ENCODE measurements at regions not wholly inside any gene's neighbourhood (a gene's known extent, or its start where the extent isn't known, plus 50 kb on each side); places are given as distances from the start of the nearest gene placed in this dataset.

DNA sequence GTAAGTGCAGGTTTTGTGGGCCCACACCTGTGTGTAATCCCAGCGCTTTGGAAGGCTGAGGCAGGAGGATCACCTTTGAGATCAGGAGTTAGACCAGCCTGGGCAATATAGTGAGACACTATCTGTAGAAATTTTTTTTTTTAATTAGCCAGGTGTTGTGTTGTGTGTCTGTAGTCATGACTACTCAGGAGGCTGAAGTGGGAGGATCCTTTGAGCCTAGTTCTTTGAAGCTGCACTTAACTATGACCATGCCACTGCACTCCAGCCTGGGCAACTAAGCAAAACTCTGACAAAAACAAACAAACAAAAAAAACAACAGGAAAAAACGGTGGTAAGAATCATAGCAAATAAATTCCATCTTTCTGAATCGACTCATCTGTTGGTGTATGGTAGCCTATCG is 268.6 kb upstream of the PDGFD start:
- no peak for DNase-seq

DNA sequence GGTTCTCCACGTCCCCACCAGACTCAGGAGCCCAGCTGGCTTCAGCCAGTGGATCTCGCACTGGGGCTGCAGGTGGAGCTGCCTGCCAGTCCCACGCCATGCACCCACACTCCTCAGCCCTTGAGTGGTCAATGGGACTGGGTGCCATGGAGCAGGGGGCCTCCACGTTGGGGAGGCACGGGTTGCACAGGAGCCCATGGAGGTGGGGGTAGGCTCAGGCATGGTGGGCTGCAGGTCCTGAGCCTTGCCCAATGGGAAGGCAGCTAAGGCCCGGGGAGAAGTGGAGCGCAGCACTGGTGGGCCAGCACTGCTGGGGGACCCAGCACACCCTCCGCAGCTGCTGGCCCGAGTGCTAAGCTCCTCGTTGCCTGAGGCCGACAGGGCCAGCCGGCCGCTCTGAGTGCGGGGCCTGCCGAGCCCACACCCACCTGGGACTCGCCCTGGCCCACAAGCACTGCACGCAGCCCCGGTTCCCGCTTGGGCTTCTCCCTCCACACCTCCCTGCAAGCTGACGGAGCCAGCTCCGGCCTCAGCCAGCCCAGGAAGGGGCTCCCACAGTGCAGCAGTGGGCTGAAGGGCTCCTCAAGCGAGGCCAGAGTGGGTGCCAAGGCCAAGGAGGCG is 258.5 kb upstream of the PDGFD start:
- DNase-seq = no peak

DNA sequence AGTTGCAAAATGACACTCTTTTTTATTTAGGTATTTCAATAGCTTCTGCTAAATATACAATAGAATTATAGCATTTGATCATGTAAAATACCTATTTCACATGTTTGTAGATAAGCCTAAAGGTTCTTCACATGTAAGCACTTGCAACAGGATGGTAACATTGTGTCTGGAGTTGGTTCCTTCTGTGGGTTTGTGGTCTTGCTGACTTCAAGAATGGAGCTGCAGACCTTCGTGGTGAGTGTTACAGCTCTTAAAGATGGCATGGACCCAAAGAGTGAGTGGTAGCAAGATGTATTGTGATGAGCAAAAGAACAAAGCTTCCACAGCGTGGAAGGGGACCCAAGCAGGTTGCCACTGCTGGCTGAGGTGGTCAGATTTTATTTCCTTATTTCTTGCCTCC is 246.4 kb upstream of the PDGFD start:
- no peak for DNase-seq

DNA sequence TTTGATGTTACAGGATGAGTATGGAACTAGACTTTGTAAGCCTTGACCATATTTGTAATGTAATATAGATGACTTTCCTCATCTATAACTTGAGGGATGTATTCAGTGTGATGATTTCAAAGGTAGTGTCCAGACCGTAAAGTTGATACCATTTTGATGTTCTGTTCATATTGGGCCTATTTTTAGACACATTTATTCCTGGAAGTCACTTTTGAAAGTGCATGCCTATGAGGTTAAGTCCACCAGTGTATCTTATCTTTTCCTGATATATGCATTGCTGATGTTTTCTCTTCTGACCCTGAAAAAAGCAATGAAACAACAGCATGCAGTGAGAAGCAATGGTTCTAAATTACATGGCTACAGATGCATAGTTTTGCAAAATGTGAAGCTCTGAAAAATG is 244.7 kb upstream of the PDGFD start:
- DNase-seq = no peak

DNA sequence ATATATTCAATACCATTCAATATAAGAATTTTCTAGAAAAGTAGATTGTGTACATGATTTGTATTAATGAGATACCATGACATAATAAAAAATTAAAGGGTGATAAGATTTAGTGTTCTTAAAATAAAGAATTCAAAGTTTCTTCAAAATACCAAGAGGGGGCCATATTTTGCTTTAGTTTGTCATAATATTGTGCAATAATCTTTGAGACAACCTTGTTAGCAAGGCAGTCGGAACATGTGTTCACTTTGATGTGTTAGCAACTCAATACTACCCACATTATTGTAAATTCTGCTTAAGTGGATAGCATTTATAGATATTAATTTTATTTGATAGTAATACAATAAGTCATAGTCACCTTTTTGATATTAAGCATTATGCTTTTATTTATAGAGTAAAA is 241.3 kb upstream of the PDGFD start:
- no peak for DNase-seq

DNA sequence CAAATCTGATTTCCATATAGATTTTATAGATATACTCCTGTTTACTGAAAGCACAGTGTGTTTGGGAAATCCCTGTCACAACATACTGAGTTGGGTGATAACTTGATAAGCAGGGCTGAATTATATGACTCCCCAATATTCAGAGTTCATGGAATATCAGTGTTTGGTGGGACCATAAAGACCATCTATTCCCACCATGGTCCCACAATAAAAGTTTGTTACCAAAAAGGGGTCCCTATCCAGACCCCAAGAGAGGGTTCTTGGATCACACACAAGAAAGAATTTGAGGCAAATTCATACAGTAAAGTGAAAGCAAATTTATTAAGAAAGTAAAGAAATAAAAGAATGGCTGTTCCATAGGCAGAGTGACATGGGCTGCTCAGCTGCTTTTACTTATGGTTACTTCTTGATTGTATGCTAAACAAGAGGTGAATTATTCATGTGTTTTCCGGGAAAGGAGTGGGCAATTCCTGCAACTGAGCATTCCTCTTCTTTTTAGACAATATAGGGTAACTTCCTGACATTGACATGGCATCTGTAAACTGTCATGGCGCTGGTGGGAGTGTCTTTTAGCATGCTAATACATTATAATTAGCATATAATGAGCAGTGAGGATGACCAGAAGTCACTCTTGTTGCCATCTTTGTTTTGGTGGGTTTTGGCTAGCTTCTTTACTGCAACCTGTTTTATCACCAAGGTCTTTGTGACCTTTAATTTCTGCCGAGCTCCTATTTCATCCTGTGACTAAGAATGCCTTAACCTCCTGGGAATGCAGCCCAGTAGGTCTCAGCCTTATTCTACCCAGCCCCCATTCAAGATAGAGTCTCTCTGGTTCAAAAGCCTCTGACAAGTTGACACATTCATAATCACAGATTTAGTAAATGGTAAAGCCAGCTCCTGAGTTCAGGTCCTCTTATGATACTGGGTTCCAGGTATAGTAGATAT is 240.6 kb upstream of the PDGFD start:
- DNase-seq = no peak

DNA sequence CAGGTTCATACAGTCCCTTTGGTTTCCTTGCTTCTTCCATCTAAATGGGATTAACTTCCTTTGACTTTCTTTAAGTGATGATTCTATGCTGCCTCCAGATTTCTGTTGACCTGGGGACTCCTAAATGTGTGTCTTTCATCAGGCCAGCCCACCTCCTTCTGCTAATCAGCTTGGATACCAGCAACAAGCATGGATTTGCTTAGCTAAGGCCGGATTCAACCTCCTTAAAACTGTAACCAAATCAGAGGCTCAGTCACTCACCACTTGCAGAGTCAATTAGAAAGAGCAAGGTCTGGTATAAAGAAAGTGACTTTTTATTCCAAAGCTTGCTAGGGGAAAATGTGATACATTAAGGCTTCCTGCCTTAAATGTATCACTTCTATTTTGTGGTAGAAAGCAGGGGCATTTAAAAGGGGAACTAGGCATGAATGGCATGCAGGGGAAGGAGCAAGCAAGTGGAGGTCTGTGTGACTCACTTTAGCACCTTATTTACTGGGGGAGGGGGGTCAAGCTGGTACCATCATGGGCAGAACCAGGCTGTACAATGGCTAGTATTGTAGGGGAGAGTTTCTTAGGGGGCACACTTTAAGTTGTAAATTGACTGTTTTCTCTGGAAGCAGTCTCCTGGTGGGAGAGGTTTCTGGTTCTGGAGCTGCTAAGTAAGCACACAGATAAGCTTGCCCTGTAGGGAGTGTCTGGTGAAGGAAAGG is 239.0 kb upstream of the PDGFD start:
- no peak for DNase-seq

DNA sequence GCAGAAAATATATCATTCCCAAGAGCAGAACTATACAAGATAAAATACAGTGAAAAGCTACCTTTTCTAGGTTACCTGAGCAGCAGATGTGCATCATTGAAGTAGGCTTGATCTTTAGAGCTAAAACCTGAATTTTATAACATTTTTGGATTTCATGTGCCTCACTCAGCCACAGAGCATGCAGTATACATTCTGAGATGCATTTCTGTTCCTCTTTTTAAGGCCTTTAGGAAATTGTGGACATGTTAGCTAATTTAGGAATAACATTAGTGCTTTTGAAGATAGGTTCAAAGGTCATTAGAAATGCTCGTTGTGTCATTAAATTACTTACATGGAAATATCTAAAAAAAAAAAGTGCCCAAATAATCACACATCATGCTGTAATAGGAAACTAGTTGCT is 230.6 kb upstream of the PDGFD start:
- DNase-seq = no peak

DNA sequence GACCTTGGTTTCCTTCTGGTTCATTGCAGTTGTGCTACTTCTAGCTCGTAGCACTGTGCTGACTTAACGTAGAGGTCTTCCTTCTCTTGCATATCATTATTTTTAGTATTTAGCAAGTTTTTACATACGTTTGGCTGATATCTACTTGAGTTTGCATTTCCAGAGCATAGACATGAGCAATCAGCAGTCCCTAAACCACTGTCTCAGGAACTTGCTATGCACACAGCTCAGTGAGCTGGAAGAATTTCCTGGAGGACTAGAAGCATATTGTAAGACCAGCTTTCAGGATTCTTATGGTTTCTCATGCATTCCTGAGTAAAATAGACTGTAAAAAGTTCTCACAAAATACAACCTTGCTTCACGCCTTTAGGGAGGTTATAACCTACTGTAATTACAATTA is 226.7 kb upstream of the PDGFD start:
- DNase-seq = no peak

DNA sequence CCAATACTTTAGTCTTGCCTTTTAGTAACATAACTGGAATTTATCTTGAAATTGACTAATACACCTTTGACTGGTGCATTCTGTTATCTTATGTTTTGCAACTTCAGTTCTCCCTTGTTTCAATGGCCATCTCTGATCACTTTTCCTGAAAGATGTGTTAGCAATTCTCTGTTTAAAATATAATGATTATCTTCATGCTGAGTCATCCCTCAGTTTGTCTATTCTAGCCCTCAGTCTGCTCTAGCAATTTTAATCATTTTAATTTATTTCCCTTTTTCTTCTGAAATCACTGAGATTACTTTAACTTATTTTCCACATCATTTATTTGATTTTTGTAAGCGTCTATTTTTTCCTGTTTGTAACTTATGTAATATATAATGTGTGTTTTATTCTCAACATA is 221.9 kb upstream of the PDGFD start:
- no peak for DNase-seq

DNA sequence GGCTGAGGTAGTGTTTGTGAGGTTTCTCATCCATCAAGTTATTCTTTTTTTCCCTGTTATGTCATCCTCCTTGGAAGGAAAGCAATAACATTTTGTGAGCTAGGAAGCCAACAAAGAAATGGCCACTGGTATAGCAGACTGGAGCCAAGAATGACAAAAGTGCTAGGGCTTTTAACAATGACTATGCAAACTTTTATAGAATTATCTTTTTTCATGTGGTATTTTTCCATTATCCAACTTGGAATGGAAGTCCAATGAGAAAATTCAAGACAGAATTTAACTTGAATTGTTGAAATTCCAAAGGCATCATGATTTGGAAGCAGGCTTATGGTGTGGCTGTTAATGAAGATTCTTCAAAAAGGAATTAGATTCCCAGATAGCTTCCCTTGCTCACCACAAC is 216.4 kb upstream of the PDGFD start:
- DNase-seq = no peak

DNA sequence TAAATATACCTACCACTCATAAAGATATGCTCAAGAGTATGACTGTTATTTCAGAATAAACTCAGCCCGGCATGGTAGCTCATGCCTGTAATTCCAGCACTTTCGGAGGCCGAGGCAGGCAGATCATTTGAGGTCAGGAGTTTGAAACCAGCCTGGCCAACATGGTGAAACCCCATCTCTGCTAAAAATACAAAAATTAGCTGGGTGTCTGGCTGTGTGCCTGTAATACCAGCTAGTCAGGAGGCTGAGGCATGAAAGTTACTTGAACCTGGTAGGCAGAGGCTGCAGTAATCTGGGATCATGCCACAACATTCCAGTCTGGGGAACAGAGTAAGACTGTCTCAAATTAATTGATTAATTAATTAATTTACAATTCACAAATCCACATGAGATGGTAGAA is 208.2 kb upstream of the PDGFD start:
- no peak for DNase-seq

DNA sequence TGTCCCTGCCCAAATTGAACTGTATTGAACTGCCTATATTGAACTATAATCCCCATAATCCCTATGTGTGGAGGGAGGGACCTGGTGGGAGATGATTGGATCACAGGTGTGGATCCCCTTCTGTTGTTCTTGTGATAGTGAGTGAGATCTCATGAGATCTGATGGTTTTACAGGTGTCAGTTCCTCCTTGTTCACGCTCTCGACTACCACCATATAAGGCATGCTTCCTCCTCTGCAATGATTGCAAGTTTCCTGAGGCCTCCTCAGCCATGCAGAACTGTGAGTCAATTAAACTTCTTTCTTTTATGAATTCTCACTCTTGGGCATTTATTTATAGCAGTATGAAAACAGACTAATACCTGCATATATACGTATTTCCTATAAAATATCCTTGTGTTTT is 206.5 kb upstream of the PDGFD start:
- DNase-seq = no peak

DNA sequence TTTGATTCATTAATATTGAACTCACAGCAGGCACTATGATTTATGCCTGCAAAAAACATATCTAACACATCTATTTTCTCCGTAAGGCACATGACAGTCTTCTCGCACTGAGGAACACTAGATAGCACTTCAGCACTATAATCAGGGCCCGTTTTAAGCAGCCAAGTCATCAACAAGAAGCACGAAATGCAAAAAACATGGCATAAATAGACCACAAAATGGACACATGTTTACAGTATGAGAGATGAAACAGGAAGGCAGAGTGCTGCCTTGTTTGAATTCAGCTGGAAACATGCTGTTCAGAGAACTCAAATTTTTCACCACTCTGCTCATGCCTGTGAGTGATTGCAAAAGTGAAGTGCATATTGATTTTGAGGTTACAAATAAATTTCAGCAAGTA is 205.8 kb upstream of the PDGFD start:
- no peak for DNase-seq

DNA sequence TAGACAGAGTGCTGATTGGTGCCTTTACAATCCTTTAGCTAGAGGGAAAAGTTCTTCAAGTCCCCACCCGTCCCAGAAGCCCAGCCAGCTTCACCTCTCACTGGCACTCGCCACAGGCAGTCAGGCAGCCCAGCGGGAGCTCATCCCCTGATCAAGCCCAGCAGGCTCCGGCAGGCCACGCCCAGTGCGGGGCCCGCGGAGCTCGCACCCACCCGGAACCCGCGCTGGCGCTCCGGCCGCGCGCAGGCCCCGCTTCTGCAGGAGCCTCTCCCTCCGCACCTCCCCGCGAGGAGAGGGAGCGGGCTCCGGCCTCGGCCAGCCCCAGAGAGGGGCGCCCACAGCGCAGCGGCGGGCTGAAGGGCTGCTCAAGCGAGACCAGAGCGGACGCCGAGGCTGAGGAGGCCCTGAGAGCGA is 202.4 kb upstream of the PDGFD start:
- DNase-seq = no peak

DNA sequence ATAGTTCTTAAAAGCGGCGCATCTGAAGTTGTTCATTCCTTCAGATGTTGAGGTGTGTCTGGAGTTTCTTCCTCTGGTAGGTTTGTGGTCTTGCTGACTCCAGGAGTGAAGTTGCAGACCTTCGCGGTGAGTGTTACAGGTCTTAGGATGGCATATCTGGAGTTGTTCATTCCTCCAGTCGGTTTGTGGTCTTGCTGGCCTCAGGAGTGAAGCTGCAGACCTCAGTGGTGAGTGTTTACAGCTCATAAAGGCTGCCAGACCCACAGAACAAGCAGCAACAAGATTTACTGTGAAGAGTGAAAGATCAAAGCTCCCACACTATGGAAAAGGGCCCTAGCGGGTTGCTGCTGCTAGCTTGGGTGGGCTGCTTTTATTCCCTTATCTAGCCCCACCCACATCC is 201.7 kb upstream of the PDGFD start:
- no peak for DNase-seq

DNA sequence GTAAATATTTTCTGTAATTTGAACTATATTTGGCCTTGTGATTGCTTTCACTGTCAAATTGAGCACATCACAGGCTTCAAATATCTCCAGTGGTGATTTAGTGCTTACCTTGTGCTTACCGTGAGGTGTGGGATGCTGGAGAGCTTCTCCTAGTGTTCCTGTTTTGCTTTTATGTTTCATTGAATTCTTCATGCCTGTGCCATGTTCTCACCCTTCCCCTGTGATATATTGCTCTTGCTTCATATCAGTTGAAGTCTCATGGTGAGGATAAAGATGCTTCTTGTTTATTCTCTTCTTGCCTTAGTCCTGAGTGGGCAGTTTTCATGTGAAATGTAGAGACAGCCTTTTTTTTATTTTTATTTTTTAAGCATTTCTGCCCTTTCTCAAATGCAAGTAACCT is 198.0 kb upstream of the PDGFD start:
- DNase-seq = no peak

DNA sequence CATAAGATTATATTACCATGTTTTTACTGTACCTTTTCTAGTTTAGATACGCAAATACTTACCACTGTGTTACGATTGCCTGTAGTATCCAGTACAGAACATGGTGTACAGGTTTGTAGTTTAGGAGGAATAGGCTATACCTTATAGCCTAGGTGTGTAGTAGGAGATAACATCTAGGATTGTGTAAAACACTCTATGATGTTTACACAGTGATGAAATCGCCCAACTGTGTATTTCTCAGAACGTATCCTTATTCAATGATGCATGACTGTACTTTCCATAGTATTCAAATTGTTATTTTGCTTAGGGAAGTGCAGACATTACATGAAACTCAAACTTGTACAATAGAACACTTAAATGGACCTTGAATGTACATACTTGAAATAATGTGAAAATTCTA is 188.1 kb upstream of the PDGFD start:
- no peak for DNase-seq

DNA sequence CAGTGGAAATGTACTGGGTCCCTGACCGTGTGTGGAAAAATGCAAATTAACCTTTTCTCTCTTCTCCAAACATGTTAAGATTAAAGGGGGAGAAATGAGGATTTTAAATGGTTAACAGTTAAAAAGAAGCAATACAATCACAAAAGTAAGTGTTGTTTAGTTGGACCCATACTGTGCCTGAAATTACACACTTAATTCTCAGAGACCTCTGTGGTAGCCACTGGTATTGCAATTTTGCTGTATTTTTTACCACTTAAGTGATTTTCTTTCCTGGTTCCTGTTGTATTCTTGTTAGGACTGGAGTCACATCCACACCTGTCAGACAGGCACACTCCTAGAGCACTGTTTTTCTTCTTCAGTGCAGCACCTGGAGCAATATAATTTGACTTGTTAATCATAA is 179.6 kb upstream of the PDGFD start:
- no peak for DNase-seq

DNA sequence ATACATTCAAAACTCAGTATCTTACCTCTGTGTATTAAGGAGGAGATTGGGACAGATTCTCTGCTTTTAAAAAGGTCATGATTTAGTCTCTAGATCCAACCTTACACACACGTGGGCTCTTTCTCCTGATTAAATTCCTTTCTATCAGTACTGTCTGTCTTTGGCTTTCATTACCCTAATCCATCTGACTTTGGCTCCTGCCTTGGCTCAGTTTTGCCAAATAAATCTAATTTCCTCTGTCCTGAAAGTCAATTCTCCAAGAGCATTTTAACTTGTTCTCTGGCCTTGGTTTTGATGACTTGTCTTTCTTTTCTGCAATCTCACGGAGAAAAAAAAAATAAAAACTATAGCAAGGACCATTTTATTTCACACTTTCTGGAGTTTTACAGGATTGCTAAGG is 176.6 kb upstream of the PDGFD start:
- DNase-seq = no peak

DNA sequence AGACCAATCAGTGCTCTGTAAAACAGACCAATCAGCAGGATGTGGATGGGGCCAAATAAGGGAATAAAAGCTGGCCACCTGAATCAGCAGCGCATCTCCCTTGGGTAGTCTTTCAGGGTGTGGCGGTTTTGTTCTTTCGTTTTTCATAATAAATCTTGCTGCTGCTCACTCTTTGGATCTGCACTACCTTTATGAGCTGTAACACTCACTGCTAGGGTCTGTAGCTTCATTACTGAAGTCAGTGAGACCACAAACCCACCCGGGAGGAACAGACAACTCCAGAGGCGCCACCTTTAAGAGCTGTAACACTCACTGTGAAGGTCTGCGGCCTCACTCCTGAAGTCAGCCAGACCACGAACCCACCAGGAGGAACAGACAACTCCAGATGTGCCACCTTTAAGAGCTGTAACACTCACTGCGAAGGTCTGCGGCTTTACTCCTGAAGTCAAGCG is 175.5 kb upstream of the PDGFD start:
- no peak for DNase-seq

DNA sequence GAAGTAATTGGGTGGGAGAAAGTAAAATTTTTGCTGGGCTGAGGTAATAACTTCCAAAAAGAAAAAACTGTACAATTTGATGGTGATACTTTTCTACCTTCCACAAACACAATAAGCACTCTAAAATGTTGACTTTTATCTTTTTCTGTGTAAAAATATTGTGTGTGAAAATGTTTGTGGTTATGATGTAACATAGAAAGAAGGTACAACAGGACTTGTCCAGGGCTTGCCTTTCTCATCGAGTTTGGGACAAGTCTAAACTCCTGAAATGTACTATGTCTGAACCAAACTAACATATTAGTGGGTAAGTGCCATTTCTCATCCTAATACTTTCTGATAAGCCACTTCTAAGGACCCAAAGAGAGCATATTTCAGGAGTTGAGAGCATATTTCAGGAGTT is 174.2 kb upstream of the PDGFD start:
- no peak for DNase-seq

DNA sequence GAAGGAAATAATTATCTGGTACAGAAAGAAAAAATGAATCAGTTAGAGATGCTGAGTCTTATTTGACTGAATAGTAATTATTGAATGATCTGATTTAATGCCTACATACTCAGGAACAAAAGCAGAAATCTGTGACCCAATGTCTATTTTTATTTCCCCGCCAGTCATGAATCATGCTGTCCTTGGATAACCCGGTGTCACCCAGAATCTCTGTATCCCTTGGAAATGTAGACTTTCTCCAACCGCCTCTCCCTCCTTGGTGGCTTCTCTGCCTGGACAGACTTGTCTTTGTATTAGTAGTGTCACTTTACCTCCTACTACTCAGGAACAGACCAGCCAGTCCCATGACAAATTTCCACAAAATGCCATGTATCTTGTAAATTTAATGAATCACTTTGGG is 173.3 kb upstream of the PDGFD start:
- no peak for DNase-seq

All from tongue (tissue), 1 donor.